Activated naive CD4-positive, alpha-beta T cell treated with anti-CD3 and anti-CD28 coated beads for 36 hours (primary cell): ENCODE measurements at regions not wholly inside any gene's neighbourhood (a gene's known extent, or its start where the extent isn't known, plus 50 kb on each side); places are given as distances from the start of the nearest gene placed in this dataset.

Experiments
- CTCF ChIA-PET: fragments of 350-600 bp; sonication (Branson Sonifier 250); formaldehyde crosslinking; loops from one replicate; lab custom pipeline; 2021; ENCODE audit warnings: antibody characterized with exemption; lab: Charles Lee
- DNase-seq: peaks from one replicate; pipeline ENCODE4 v3.0.0-alpha.2; 2020
- H3K27ac Mint-ChIP-seq: one replicate; pipeline ENCODE4 v1.8.0; 2021; ENCODE audit warnings: mild to moderate bottlenecking, mixed read lengths
- H3K27me3 Mint-ChIP-seq: one replicate; pipeline ENCODE4 v1.8.0; 2021; ENCODE audit warnings: low read depth, mixed read lengths
- H3K36me3 Mint-ChIP-seq: one replicate; pipeline ENCODE4 v1.8.0; 2021; ENCODE audit warnings: low read depth, mixed read lengths
- H3K4me1 Mint-ChIP-seq: one replicate; pipeline ENCODE4 v1.8.0; 2021; ENCODE audit warnings: low read depth, mixed read lengths
- H3K4me3 Mint-ChIP-seq: one replicate; pipeline ENCODE4 v1.8.0; 2021; ENCODE audit warnings: mild to moderate bottlenecking, moderate library complexity, mixed read lengths
- H3K9me3 Mint-ChIP-seq: one replicate; pipeline ENCODE4 v1.8.0; 2021; ENCODE audit warnings: mixed read lengths
- intact Hi-C: fragments of 100-400 bp; cut with micrococcal nuclease; formaldehyde crosslinking; loops from one replicate; pipeline ENCODE4 v1.15.1; 2023

DNA sequence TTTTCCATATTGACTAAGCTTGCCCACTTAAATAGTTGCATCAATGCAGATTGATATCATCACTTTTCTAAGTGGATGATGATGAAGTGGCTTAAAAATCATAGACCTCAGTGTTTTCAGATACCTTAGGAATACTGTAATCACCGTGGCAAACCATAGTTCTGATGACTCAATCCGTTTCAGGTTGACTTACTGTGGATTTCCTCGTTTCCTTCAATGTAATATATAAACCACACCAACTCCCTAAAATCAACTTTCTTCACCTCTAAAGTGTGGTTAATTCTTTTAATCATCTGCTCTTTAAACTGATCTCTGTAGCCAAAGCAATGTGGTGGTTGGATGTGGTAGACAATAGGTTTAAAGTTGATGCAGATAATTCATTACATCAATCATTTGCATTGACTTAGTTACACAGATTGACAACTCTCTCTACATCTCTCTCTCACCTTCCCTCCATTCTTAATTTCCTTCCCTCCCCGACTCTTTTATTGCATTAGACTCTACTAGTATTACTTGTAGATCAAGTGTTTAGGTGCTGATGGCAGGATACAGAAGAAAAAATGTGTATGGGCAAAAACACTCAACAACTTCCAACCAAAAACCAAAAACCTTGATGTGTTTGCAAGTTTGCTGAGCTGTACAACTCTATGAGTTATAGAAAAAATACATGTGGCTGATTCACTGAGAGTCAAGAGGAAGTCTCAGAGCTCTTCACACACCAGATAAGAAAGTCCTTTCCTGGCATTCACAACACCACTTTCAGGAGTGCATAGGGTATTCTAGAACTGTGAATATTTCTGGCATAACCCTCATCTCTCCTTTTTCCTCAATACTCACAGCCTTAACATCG, 243.5 kb downstream of the NFKBIZ start:
- H3K4me1 Mint-ChIP-seq: peaks cover 38% of the 10 kb centered on the region
- intact Hi-C loops: loop anchor here (1.0 to 2.0 kb wide), 12 partner anchors 13 to 278 kb away; no protein-coding TSS in a partner anchor
- no peak overlapping the region for H3K4me3 Mint-ChIP-seq
- CTCF ChIA-PET: interaction anchor here (0.5 to 1.7 kb wide), 7 partner anchors 12 to 279 kb away, joined by 3 to 7 read pairs (median 3); no protein-coding TSS in a partner anchor
- H3K27ac Mint-ChIP-seq: peak overlapping the region; percentile 92
- no peaks in the 10 kb centered on the region for H3K27me3 Mint-ChIP-seq
- no peaks in the 10 kb centered on the region for H3K9me3 Mint-ChIP-seq
- DNase-seq: peak; percentile 57
- H3K36me3 Mint-ChIP-seq: no peaks in the 10 kb centered on the region

DNA sequence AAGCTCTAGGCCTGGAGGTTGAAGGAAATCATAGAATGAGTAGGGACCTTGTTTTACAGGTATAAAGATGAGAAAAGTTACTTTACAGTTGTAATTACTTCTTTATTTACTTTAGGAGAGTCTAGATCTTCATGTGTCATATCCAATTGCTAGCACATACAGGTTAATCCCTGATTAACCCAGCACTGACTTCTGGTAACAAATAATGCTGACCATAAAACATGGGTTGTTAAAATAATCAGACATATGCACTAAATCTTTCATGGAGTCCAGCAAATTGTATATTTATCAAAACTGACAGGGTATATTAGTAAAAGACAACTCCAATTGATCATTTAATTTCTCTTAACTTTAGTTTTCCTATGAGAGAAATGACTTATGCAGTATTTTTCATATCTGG, 245.2 kb downstream of the NFKBIZ start:
- intact Hi-C loops: no loop called here
- DNase-seq: no peak
- Mint-ChIP-seq H3K4me3 (no peak overlapping the region), H3K27ac (no peak overlapping the region), H3K27me3 (no peaks in the 10 kb centered on the region), H3K4me1 (peaks cover 38% of the 10 kb centered on the region), H3K9me3 (no peaks in the 10 kb centered on the region), H3K36me3 (no peaks in the 10 kb centered on the region)
- CTCF ChIA-PET: interaction anchor here (0.8 to 1.6 kb wide), 5 partner anchors 9 to 280 kb away, joined by 3 to 4 read pairs (median 3); no protein-coding TSS in a partner anchor

- Mint-ChIP-seq H3K36me3 (no peaks in the 10 kb centered on the region), H3K4me1 (peaks cover 38% of the 10 kb centered on the region), H3K27me3 (no peaks in the 10 kb centered on the region), H3K27ac (no peak overlapping the region), H3K9me3 (no peaks in the 10 kb centered on the region), H3K4me3 (no peak overlapping the region)
- CTCF ChIA-PET: interaction anchor here (0.8 kb wide), 1 partner anchor 130 kb away, joined by 3 read pairs; no protein-coding TSS in a partner anchor
- intact Hi-C loops: no loop called here
- DNase-seq: no peak
Observed at GRCh38 chr3:102095383-102095782, 246.1 kb downstream of the NFKBIZ start.

- no peak for DNase-seq
- Mint-ChIP-seq H3K4me1 (peaks cover 38% of the 10 kb centered on the region), H3K27me3 (no peaks in the 10 kb centered on the region), H3K27ac (no peak overlapping the region), H3K4me3 (no peak overlapping the region), H3K36me3 (no peaks in the 10 kb centered on the region), H3K9me3 (no peaks in the 10 kb centered on the region)
- intact Hi-C loops: no loop called here
- CTCF ChIA-PET: no interaction called here
Observed at GRCh38 chr3:102096066-102096465, 246.8 kb downstream of the NFKBIZ start.

DNA sequence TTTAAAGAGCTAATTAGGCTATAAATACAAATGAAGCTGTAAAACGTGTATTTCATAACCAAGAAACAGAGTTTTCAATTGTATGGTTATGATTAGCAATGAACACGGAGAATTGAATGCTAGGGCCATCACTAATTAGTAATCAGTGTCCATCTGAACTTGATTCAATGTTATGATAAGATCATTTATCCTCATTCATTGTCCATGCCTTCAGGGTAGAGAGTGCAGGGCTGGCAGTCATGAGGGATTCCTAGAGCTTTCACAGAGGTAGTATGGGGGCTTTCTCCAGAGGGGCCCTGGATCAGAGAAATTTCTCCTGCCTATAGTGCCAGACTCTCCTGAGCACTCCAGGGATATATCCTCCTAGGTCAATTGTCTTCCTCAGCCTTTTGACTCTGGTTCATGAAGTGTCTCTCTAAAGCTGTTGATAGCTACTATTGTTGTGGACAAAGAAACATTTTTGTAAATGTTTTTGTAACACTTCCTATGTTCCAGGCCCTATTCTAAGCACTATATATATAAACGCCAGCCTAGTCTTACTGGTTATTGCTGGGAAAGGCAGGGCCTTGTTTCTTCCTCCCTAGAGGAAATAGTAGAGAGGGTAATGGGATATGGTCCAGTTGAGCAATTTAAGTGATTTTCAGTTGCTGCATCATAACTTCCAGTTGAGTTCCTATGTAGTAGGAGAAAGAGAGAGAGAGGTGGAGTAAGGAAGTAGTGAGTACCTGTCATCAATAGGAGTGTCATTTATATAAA, 249.0 kb downstream of the NFKBIZ start:
- Mint-ChIP-seq H3K9me3 (no peaks in the 10 kb centered on the region), H3K4me1 (peaks cover 19% of the 10 kb centered on the region), H3K4me3 (no peak overlapping the region), H3K36me3 (no peaks in the 10 kb centered on the region), H3K27ac (no peak overlapping the region), H3K27me3 (no peaks in the 10 kb centered on the region)
- no peak for DNase-seq
- CTCF ChIA-PET: interaction anchor here (1.0 to 1.3 kb wide), 2 partner anchors 127 to 131 kb away, joined by 4 to 5 read pairs; no protein-coding TSS in a partner anchor
- intact Hi-C loops: no loop called here

GRCh38 chr3:102099913-102100312, 250.6 kb downstream of the NFKBIZ start:
- H3K4me3 Mint-ChIP-seq: no peak overlapping the region
- no peaks in the 10 kb centered on the region for H3K9me3 Mint-ChIP-seq
- H3K4me1 Mint-ChIP-seq: peaks cover 7% of the 10 kb centered on the region
- no peak for DNase-seq
- no peak overlapping the region for H3K27ac Mint-ChIP-seq
- CTCF ChIA-PET: no interaction called here
- H3K36me3 Mint-ChIP-seq: no peaks in the 10 kb centered on the region
- intact Hi-C loops: no loop called here
- H3K27me3 Mint-ChIP-seq: no peaks in the 10 kb centered on the region

- Mint-ChIP-seq H3K9me3 (peaks cover 4% of the 10 kb centered on the region), H3K4me1 (peaks cover 16% of the 10 kb centered on the region), H3K27ac (no peak overlapping the region), H3K27me3 (no peaks in the 10 kb centered on the region), H3K36me3 (no peaks in the 10 kb centered on the region), H3K4me3 (no peak overlapping the region)
- DNase-seq: no peak
- intact Hi-C loops: no loop called here
- CTCF ChIA-PET: interaction anchor here (0.8 kb wide), 1 partner anchor 127 kb away, joined by 3 read pairs; no protein-coding TSS in a partner anchor
Observed at GRCh38 chr3:102102394-102102793, 253.1 kb downstream of the NFKBIZ start.

- Mint-ChIP-seq H3K27ac (no peak overlapping the region), H3K36me3 (no peaks in the 10 kb centered on the region), H3K27me3 (no peaks in the 10 kb centered on the region), H3K4me3 (no peak overlapping the region), H3K4me1 (peaks cover 16% of the 10 kb centered on the region), H3K9me3 (peaks cover 6% of the 10 kb centered on the region)
- DNase-seq: no peak
- CTCF ChIA-PET: no interaction called here
- intact Hi-C loops: no loop called here
Observed at GRCh38 chr3:102104033-102104432, 254.7 kb downstream of the NFKBIZ start.

- H3K36me3 Mint-ChIP-seq: no peaks in the 10 kb centered on the region
- DNase-seq: no peak
Observed at GRCh38 chr3:102105193-102105592, 255.9 kb downstream of the NFKBIZ start.

DNA sequence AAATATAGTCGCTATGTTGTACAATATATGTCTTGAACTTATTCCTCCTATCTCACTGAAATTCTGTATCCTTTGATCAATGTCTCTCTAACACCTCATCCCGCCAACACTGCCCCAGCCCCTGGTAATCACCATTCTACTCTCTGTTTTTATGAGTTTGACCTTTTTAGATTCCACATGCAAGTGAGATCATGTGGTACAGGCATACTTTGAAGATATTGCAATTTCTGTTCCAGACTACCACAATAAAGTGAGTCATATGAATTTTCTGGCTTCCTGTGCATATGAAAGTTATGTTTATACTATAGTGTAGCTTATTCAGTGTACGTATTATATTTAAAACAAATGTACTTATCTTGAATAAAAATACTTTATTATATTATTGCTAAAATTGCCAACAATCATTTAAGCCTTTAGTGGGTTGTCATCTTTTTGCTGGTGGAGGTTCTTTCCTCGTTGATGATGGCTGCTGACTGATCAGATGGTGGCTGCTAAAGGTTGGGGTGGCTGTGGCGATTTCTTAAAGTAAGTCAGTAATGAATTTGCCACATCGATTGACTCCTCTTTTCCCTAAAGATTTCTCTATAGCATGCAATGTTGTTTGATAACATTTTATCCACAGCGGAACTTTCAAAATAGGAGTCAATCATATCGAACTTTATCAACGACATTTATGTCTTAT, 257.2 kb downstream of the NFKBIZ start:
- peaks cover 6% of the 10 kb centered on the region for H3K9me3 Mint-ChIP-seq
- peak; percentile 59 for DNase-seq
- intact Hi-C loops: loop anchor here (1.0 kb wide), 2 partner anchors 8 to 13 kb away; no protein-coding TSS in a partner anchor
- H3K4me3 Mint-ChIP-seq: no peak overlapping the region
- CTCF ChIA-PET: no interaction called here
- H3K27me3 Mint-ChIP-seq: no peaks in the 10 kb centered on the region
- no peak overlapping the region for H3K27ac Mint-ChIP-seq
- peaks cover 16% of the 10 kb centered on the region for H3K4me1 Mint-ChIP-seq
- H3K36me3 Mint-ChIP-seq: no peaks in the 10 kb centered on the region

More at GRCh38 chr3:102105193-102105592, 255.9 kb downstream of the NFKBIZ start:
- CTCF ChIA-PET: no interaction called here
- Mint-ChIP-seq H3K27me3 (no peaks in the 10 kb centered on the region), H3K4me1 (peaks cover 16% of the 10 kb centered on the region), H3K9me3 (peaks cover 6% of the 10 kb centered on the region), H3K4me3 (no peak overlapping the region), H3K27ac (no peak overlapping the region)
- intact Hi-C loops: no loop called here

DNA sequence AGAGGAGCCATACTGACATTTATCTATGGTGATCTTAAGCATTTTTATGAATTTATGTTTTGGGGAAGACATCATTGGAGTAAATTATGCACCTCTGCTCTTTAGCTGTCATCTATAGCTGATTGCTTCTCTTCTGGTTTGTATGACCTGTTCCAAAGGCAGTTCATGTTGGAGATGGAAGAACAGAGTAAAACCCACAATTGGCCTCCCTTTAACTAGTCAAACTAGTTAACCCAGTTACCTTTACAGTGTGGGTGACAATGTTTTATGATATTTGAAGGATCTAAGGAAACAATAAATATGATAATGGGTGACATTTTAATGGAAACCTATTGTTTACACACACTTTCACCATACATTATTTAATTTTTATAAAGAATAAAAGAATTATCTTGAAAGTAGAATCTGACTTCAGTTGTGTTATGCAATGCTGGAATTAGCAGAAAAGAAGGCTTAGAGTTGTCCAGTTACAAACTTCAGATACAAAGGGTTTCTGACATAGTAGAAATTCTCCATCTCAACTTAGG, 263.5 kb downstream of the NFKBIZ start:
- peaks cover 2% of the 10 kb centered on the region for H3K9me3 Mint-ChIP-seq
- peaks cover 30% of the 10 kb centered on the region for H3K4me1 Mint-ChIP-seq
- peak overlapping the region; percentile 1 for H3K27ac Mint-ChIP-seq
- H3K4me3 Mint-ChIP-seq: no peak overlapping the region
- intact Hi-C loops: loop anchor here (5.0 kb wide), 2 partner anchors 50 to 110 kb away; no protein-coding TSS in a partner anchor
- no peak for DNase-seq
- CTCF ChIA-PET: interaction anchor here (1.1 to 1.3 kb wide), 2 partner anchors 64 to 111 kb away, joined by 3 read pairs; no protein-coding TSS in a partner anchor
- peaks cover 3% of the 10 kb centered on the region for H3K36me3 Mint-ChIP-seq
- H3K27me3 Mint-ChIP-seq: no peaks in the 10 kb centered on the region
